NB4 (cell line): ENCODE measurements at regions not wholly inside any gene's neighbourhood (a gene's known extent, or its start where the extent isn't known, plus 50 kb on each side); places are given as distances from the start of the nearest gene placed in this dataset.

ENCODE experiments used
- DNase-seq: peaks from one replicate; pipeline ENCODE4 v3.0.0; 2010; ENCODE audit warnings: low read depth
- H3K4me3 ChIP-seq: one replicate; pipeline ENCODE4 v1.5.1; 2011; ENCODE audit warnings: mild to moderate bottlenecking, low read depth, low read length, moderate library complexity
- CTCF ChIP-seq: IDR thresholded peaks from one replicate; pipeline ENCODE4 v1.5.1; 2012; ENCODE audit warnings: low read depth, low read length
- MAX ChIP-seq: IDR thresholded peaks from 2 replicates; pipeline ENCODE4 v1.6.1; 2011; ENCODE audit warnings: low read depth, low read length
- MYC ChIP-seq: IDR thresholded peaks from 2 replicates; pipeline ENCODE4 v1.6.1; 2011; ENCODE audit warnings: low read depth, low read length
- POLR2A ChIP-seq: IDR thresholded peaks from 2 replicates; pipeline ENCODE4 v1.6.1; 2011; ENCODE audit warnings: mild to moderate bottlenecking; ENCODE audit not compliant: insufficient read length; ENCODE audit errors: extremely low read depth

- H3K4me3 ChIP-seq = no peak overlapping the region
- DNase-seq = no peak
- no peak for TF ChIP-seq MYC
- no peak for TF ChIP-seq CTCF
- TF ChIP-seq POLR2A = no peak
- no peak for TF ChIP-seq MAX
Measured at GRCh38 chr9:24625097-24625496, 79.4 kb upstream of the IZUMO3 start.

GRCh38 chr9:24624481-24624880 is 78.8 kb upstream of the IZUMO3 start:
- TF ChIP-seq MAX (no peak), POLR2A (no peak), MYC (no peak), CTCF (no peak)
- DNase-seq = no peak

GRCh38 chr9:24620741-24621140 is 75.0 kb upstream of the IZUMO3 start:
- no peak for TF ChIP-seq MYC
- TF ChIP-seq POLR2A = no peak
- no peak for TF ChIP-seq CTCF
- no peak for TF ChIP-seq MAX
- no peak overlapping the region for H3K4me3 ChIP-seq
- no peak for DNase-seq

More at GRCh38 chr9:24624481-24624880, 78.8 kb upstream of the IZUMO3 start:
- no peak overlapping the region for H3K4me3 ChIP-seq

- no peak overlapping the region for H3K4me3 ChIP-seq
- TF ChIP-seq POLR2A (no peak), MYC (no peak), CTCF (no peak), MAX (no peak)
- DNase-seq = no peak
Measured at GRCh38 chr9:24616863-24617262, 71.2 kb upstream of the IZUMO3 start.

GRCh38 chr9:24614070-24614469 is 68.4 kb upstream of the IZUMO3 start:
- TF ChIP-seq CTCF (no peak), MAX (no peak), POLR2A (no peak), MYC (no peak)
- DNase-seq = no peak

GRCh38 chr9:24608599-24608998 is 62.9 kb upstream of the IZUMO3 start:
- H3K4me3 ChIP-seq = no peak overlapping the region
- TF ChIP-seq MAX (no peak), MYC (no peak), CTCF (no peak), POLR2A (no peak)
- no peak for DNase-seq

More at GRCh38 chr9:24614070-24614469, 68.4 kb upstream of the IZUMO3 start:
- no peak overlapping the region for H3K4me3 ChIP-seq
